Spleen (tissue), 11 donors: ENCODE measurements at regions not wholly inside any gene's neighbourhood (a gene's known extent, or its start where the extent isn't known, plus 50 kb on each side); places are given as distances from the start of the nearest gene placed in this dataset.

Experiments
- DNase-seq: peaks from one replicate; pipeline ENCODE4 v3.0.0-alpha.2; 2020
- H3K27ac ChIP-seq, 8 donors: fragments of 200-600 bp; sonication (generic) in 7 of 8; 1 replicate in 4 of 8; 2 replicates in 4 of 8; pipeline versions ENCODE4 v1.5.0 to v1.8.0; 2016 to 2021; ENCODE audit warnings: inconsistent platforms in 4 of 8, mild to moderate bottlenecking in 4 of 8, moderate library complexity in 1 of 8
- H3K27me3 ChIP-seq, 7 donors: fragments of 200-600 bp; sonication (generic) in 6 of 7; replicated peaks in 1 of 7; 1 replicate in 4 of 7; 2 replicates in 3 of 7; pipeline versions ENCODE4 v1.5.0 to v1.8.0; 2016 to 2021; ENCODE audit warnings: inconsistent platforms in 3 of 7, mild to moderate bottlenecking in 1 of 7
- H3K36me3 ChIP-seq, 6 donors: fragments of 200-600 bp; sonication (generic) in 5 of 6; 1 replicate in 4 of 6; 2 replicates in 2 of 6; pipeline versions ENCODE4 v1.5.0 to v1.8.0; 2016 to 2021; ENCODE audit warnings: inconsistent platforms in 2 of 6
- H3K4me1 ChIP-seq, 6 donors: fragments of 200-600 bp; sonication (generic) in 5 of 6; 1 replicate in 3 of 6; 2 replicates in 3 of 6; pipeline versions ENCODE4 v1.5.0 to v1.8.0; 2016 to 2021; ENCODE audit warnings: inconsistent platforms in 3 of 6
- H3K4me3 ChIP-seq, 8 donors: fragments of 200-600 bp; sonication (generic) in 7 of 8; 1 replicate in 4 of 8; 2 replicates in 4 of 8; pipeline versions ENCODE4 v1.5.0 to v1.8.0; 2016 to 2021; ENCODE audit warnings: inconsistent platforms in 4 of 8, mild to moderate bottlenecking in 4 of 8, moderate library complexity in 2 of 8
- H3K9me3 ChIP-seq, 8 donors: fragments of 200-600 bp; sonication (generic) in 7 of 8; 1 replicate in 4 of 8; 2 replicates in 4 of 8; pipeline versions ENCODE4 v1.5.0 to v1.8.0; 2016 to 2021; ENCODE audit warnings: inconsistent platforms in 4 of 8
- POLR2A ChIP-seq, 3 donors: fragments of 450-650 bp; IDR thresholded peaks; one replicate each; pipeline ENCODE4 v1.5.1; 2017; ENCODE audit warnings: antibody characterized with exemption in 3 of 3, mild to moderate bottlenecking in 1 of 3
- POLR2AphosphoS5 ChIP-seq, 3 donors: sonication (generic); formaldehyde crosslinking; IDR thresholded peaks; one replicate each; pipeline ENCODE4 v1.5.1; 2017; ENCODE audit warnings: antibody characterized with exemption in 3 of 3
- WGBS, 5 donors: extraction: QIAGEN DNeasy Blood & Tissue Kit in 3 of 5; methylation state at CpG; one replicate each; pipeline versions ENCODE4 v1.1.5 to v1.1.7; 2013 to 2018; 5-methylcytosine and 5-hydroxymethylcytosine counted together
- intact Hi-C: fragments of 100-400 bp; cut with DNase I; formaldehyde crosslinking; loops from one replicate; pipeline ENCODE4 v1.15.0; 2023; ENCODE audit warnings: low total_unique reads
- TF ChIP-seq, protein P1 (sequence below), 11 experiments: fragments of 200-600 bp in 7 of 11; fragments of 450-650 bp in 4 of 11; sonication (generic) in 4 of 11; IDR thresholded peaks in 8 of 11; conservative IDR thresholded peaks in 3 of 11; 1 replicate in 7 of 11; 2 replicates in 4 of 11; pipeline versions ENCODE4 v1.4.0 to v1.8.0; 2016 to 2021; ENCODE audit warnings: antibody characterized with exemption in 11 of 11, inconsistent platforms in 4 of 11, mild to moderate bottlenecking in 1 of 11
- donor health status: healthy with polysubstance abuse.
- donor health status: DM: no; HTN: no; CAD: no; lungs with moderate emphysema.
- donor health status: DM: no; HTN: no; CAD: no.
- donor health status: Bipolar disorder and iron deficiency.
- donor health status: healthy.
- donor health status: DM: no; HTN: no; CAD: no.
- donor health status: DM: yes; HTN: yes; CAD: no.

DNA sequence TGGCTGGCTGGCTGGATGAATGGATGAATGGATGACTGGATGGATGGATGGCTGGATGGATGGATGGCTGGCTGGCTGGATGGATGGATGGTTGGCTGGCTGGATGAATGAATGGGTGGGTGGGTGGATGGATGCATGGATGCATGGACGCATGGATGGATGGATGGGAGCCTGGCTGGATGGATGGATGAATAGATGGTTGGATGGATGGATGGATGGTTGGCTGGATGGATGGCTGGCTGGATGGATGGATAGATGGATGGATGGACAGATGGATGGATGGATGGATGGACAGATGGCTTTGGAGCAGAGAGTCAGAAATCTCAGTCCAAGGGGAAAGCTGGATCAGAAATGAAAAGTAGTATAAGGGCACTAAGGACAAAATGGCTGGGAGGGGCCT is 106.4 kb upstream of the SERP2 start:
- intact Hi-C loops: no loop called here
- Histone ChIP-seq H3K4me1 (no peaks in the 10 kb centered on the region), H3K9me3 (no peaks in the 10 kb centered on the region), H3K27ac (no peak overlapping the region), H3K4me3 (no peak overlapping the region), H3K36me3 (no peaks in the 10 kb centered on the region), H3K27me3 (no peaks in the 10 kb centered on the region)
- TF ChIP-seq POLR2A (IDR thresholded peaks at IDR 0.05) (no peak), POLR2AphosphoS5 (IDR thresholded peaks at IDR 0.05) (no peak)
- TF ChIP-seq, protein P1, sequence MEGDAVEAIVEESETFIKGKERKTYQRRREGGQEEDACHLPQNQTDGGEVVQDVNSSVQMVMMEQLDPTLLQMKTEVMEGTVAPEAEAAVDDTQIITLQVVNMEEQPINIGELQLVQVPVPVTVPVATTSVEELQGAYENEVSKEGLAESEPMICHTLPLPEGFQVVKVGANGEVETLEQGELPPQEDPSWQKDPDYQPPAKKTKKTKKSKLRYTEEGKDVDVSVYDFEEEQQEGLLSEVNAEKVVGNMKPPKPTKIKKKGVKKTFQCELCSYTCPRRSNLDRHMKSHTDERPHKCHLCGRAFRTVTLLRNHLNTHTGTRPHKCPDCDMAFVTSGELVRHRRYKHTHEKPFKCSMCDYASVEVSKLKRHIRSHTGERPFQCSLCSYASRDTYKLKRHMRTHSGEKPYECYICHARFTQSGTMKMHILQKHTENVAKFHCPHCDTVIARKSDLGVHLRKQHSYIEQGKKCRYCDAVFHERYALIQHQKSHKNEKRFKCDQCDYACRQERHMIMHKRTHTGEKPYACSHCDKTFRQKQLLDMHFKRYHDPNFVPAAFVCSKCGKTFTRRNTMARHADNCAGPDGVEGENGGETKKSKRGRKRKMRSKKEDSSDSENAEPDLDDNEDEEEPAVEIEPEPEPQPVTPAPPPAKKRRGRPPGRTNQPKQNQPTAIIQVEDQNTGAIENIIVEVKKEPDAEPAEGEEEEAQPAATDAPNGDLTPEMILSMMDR (IDR thresholded peaks at IDR 0.05 in 8 of 11, conservative IDR thresholded peaks at IDR 0.05 in 3 of 11): no peak
- WGBS, 5 donors: 88 to 96% (median 92%) methylated on average over 1 of the region's 1 CpG
- no peak for DNase-seq

DNA sequence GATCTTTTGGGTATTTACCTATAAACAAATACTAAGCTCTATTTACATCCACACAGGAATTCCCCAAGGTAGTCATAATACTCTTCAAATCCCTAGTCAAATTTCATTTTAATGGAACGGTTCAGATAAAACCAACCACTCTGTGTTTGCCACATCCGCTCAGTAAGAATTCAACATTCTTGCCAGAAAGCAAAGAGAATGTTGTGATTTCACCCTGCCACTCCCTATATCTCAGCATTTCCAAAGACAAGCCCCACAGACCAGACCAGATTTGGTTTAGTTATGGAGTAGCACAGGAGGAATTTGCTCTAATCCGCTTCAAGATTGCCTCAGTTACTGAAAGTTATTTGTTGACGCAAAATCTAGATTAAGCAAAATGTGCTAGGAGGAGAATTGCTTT is 105.6 kb upstream of the SERP2 start:
- intact Hi-C loops: no loop called here
- Histone ChIP-seq H3K36me3 (no peaks in the 10 kb centered on the region), H3K4me3 (no peak overlapping the region), H3K27ac (no peak overlapping the region), H3K4me1 (no peaks in the 10 kb centered on the region), H3K27me3 (no peaks in the 10 kb centered on the region), H3K9me3 (no peaks in the 10 kb centered on the region)
- TF ChIP-seq POLR2AphosphoS5 (IDR thresholded peaks at IDR 0.05): no peak
- TF ChIP-seq POLR2A (IDR thresholded peaks at IDR 0.05): no peak
- TF ChIP-seq, protein P1 (IDR thresholded peaks at IDR 0.05 in 8 of 11, conservative IDR thresholded peaks at IDR 0.05 in 3 of 11): no peak
- 89 to 95% (median 93%) methylated on average over 4 of the region's 4 CpGs for WGBS, 5 donors
- DNase-seq: no peak

DNA sequence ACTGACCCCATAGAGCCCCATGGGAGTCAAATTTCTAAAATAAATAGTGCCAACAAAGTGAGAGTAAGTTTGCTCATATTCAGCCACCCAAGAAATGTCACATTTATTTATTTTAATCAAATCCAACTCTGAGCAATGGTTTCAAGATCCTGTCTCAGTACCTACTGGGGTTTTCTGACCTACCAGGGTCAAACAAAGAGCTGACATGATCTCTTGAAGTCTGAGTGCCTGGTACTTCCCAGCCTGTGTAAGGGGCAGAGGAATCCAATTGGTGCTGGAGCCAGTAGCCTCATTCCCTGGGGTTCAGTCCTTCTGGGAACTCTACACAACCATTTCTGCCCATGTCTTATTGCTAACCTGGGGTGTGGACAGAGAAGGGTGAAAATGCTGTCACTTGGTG is 104.6 kb upstream of the SERP2 start:
- H3K27ac ChIP-seq: no peak overlapping the region
- no peak for DNase-seq
- H3K4me3 ChIP-seq: no peak overlapping the region
- no peaks in the 10 kb centered on the region for H3K27me3 ChIP-seq
- no peaks in the 10 kb centered on the region for H3K36me3 ChIP-seq
- intact Hi-C loops: no loop called here
- no peaks in the 10 kb centered on the region for H3K9me3 ChIP-seq
- TF ChIP-seq POLR2AphosphoS5 (IDR thresholded peaks at IDR 0.05): no peak
- no peak for TF ChIP-seq POLR2A (IDR thresholded peaks at IDR 0.05)
- TF ChIP-seq, protein P1 (IDR thresholded peaks at IDR 0.05 in 8 of 11, conservative IDR thresholded peaks at IDR 0.05 in 3 of 11): no peak
- H3K4me1 ChIP-seq: peaks cover 0 to 4% (median 2%) of the 10 kb centered on the region in 6 donors

DNA sequence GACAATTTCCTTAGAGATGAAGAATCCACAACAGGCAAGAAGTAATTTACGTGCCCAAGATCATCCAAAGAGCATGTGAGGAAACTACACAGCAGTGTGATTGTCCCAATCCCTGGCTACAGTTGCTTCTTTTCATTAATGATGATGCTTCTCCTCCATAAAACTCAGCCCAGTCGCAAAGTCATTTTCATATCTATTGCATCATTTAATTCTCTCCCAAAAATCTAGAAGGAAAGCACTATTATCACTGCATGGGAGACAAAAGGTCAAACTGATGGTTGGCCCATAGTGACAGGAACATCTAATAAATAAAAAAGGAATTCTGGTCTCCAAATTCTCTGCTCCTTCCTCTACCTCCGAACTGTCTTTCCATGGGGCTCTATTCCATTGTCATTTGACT is 103.5 kb upstream of the SERP2 start:
- TF ChIP-seq POLR2A (IDR thresholded peaks at IDR 0.05) (no peak), POLR2AphosphoS5 (IDR thresholded peaks at IDR 0.05) (no peak)
- TF ChIP-seq, protein P1 (IDR thresholded peaks at IDR 0.05 in 8 of 11, conservative IDR thresholded peaks at IDR 0.05 in 3 of 11): no peak
- no peak overlapping the region for H3K27ac ChIP-seq
- intact Hi-C loops: loop anchor here (10.0 kb wide), 1 partner anchor 125 kb away; no protein-coding TSS in a partner anchor
- WGBS, 5 donors: 93 to 97% (median 95%) methylated on average over 3 of the region's 3 CpGs
- no peak for DNase-seq
- H3K36me3 ChIP-seq: no peaks in the 10 kb centered on the region
- H3K9me3 ChIP-seq: no peaks in the 10 kb centered on the region
- H3K27me3 ChIP-seq: no peaks in the 10 kb centered on the region
- no peak overlapping the region for H3K4me3 ChIP-seq
- peaks cover 0 to 15% (median 10%) of the 10 kb centered on the region in 6 donors for H3K4me1 ChIP-seq
